Gastroesophageal sphincter (tissue), 4 donors: ENCODE measurements at regions not wholly inside any gene's neighbourhood (a gene's known extent, or its start where the extent isn't known, plus 50 kb on each side); places are given as distances from the start of the nearest gene placed in this dataset.

ENCODE experiments used
- ATAC-seq: fragments of 150-250 bp; one replicate; pipeline ENCODE4 v1.9.1; 2016; ENCODE audit warnings: mild to moderate bottlenecking, moderate library complexity
- H3K27ac ChIP-seq, 4 donors: fragments of 200-600 bp; sonication (generic) in 3 of 4; 1 replicate in 3 of 4; 2 replicates in 1 of 4; pipeline ENCODE4 v1.5.1; 2016 to 2019
- H3K27me3 ChIP-seq: fragments of 200-600 bp; sonication (generic); one replicate; pipeline ENCODE4 v1.5.1; 2019
- H3K36me3 ChIP-seq, 2 donors: fragments of 200-600 bp; sonication (generic); one replicate each; pipeline ENCODE4 v1.5.1; 2019; ENCODE audit warnings: control low read depth in 1 of 2
- H3K4me1 ChIP-seq, 3 donors: fragments of 200-600 bp; sonication (generic); 1 replicate in 2 of 3; 2 replicates in 1 of 3; pipeline ENCODE4 v1.5.1; 2016 to 2019; ENCODE audit warnings: control low read depth in 2 of 3
- H3K4me3 ChIP-seq, 2 donors: fragments of 200-600 bp; sonication (generic); one replicate each; pipeline ENCODE4 v1.5.1; 2019; ENCODE audit warnings: mild to moderate bottlenecking in 1 of 2, moderate library complexity in 1 of 2
- H3K9me3 ChIP-seq, 3 donors: fragments of 200-600 bp; sonication (generic); one replicate each; pipeline ENCODE4 v1.5.1; 2017 to 2019; ENCODE audit warnings: control low read depth in 2 of 3
- CTCF ChIP-seq, 4 experiments: fragments of 200-600 bp in 2 of 4; fragments of 450-650 bp in 2 of 4; sonication (generic) in 1 of 4; IDR thresholded peaks; one replicate each; pipeline ENCODE4 v1.5.1; 2017 to 2019; ENCODE audit warnings: antibody characterized with exemption in 4 of 4, mild to moderate bottlenecking in 2 of 4, moderate library complexity in 2 of 4
- EP300 ChIP-seq: sonication (generic); formaldehyde crosslinking; IDR thresholded peaks from one replicate; pipeline ENCODE4 v1.6.1; 2017; ENCODE audit warnings: antibody characterized with exemption, mild to moderate bottlenecking
- POLR2A ChIP-seq, 2 donors: fragments of 450-650 bp; IDR thresholded peaks; one replicate each; pipeline ENCODE4 v1.6.1; 2017; ENCODE audit warnings: antibody characterized with exemption in 2 of 2, mild to moderate bottlenecking in 2 of 2, moderate library complexity in 1 of 2
- POLR2AphosphoS5 ChIP-seq: sonication (generic); formaldehyde crosslinking; IDR thresholded peaks from one replicate; pipeline ENCODE4 v1.6.1; 2017; ENCODE audit warnings: antibody characterized with exemption
- WGBS, 2 donors: methylation state at CpG; one replicate each; pipeline ENCODE4 v1.1.5; 2018; ENCODE audit warnings: low coverage in 1 of 2; 5-methylcytosine and 5-hydroxymethylcytosine counted together

- no peak overlapping the region for H3K4me3 ChIP-seq
- ATAC-seq = no peak
- H3K4me1 ChIP-seq = no peaks in the 10 kb centered on the region
- no peaks in the 10 kb centered on the region for H3K27me3 ChIP-seq
- H3K9me3 ChIP-seq = no peaks in the 10 kb centered on the region
- H3K27ac ChIP-seq = no peak overlapping the region
- WGBS, 2 donors = 38 to 42% methylated on average over 1 of the region's 1 CpG
- no peak for TF ChIP-seq POLR2AphosphoS5
- TF ChIP-seq POLR2A (IDR thresholded peaks at IDR 0.05) = no peak
- TF ChIP-seq EP300 = no peak
- TF ChIP-seq CTCF (IDR thresholded peaks at IDR 0.05) = no peak
- no peaks in the 10 kb centered on the region for H3K36me3 ChIP-seq
These were observed 1194.3 kb upstream of the CELF2 start for GRCh38 chr10:9823268-9823930.

- 76 to 94% methylated on average over 4 to 5 of the region's 5 CpGs for WGBS, 2 donors
- TF ChIP-seq POLR2A (IDR thresholded peaks at IDR 0.05) (no peak), CTCF (IDR thresholded peaks at IDR 0.05) (no peak), POLR2AphosphoS5 (no peak), EP300 (no peak)
- no peak overlapping the region for H3K4me3 ChIP-seq
- H3K9me3 ChIP-seq = no peaks in the 10 kb centered on the region
- ATAC-seq = no peak
- no peak overlapping the region for H3K27ac ChIP-seq
- no peaks in the 10 kb centered on the region for H3K36me3 ChIP-seq
- H3K4me1 ChIP-seq = no peaks in the 10 kb centered on the region
- no peaks in the 10 kb centered on the region for H3K27me3 ChIP-seq
These were observed 1193.0 kb upstream of the CELF2 start for GRCh38 chr10:9824631-9825071.

- Histone ChIP-seq H3K4me1 (no peaks in the 10 kb centered on the region), H3K27ac (no peak overlapping the region), H3K4me3 (no peak overlapping the region), H3K9me3 (no peaks in the 10 kb centered on the region), H3K27me3 (no peaks in the 10 kb centered on the region), H3K36me3 (no peaks in the 10 kb centered on the region)
- ATAC-seq = no peak
- TF ChIP-seq EP300 (no peak), POLR2A (IDR thresholded peaks at IDR 0.05) (no peak), CTCF (IDR thresholded peaks at IDR 0.05) (no peak), POLR2AphosphoS5 (no peak)
- WGBS, 2 donors = 92 to 93% methylated on average over 8 of the region's 8 CpGs
These were observed 1192.1 kb upstream of the CELF2 start for GRCh38 chr10:9825491-9826018.

- H3K4me1 ChIP-seq = no peaks in the 10 kb centered on the region
- ATAC-seq = no peak
- WGBS, 2 donors = 88 to 89% methylated on average over 4 of the region's 4 CpGs
These were observed 1189.6 kb upstream of the CELF2 start for GRCh38 chr10:9828110-9828509.

More at GRCh38 chr10:9828110-9828509, 1189.6 kb upstream of the CELF2 start:
- H3K4me3 ChIP-seq = no peak overlapping the region
- TF ChIP-seq CTCF (IDR thresholded peaks at IDR 0.05) (no peak), POLR2AphosphoS5 (no peak), POLR2A (IDR thresholded peaks at IDR 0.05) (no peak), EP300 (no peak)
- H3K27ac ChIP-seq = no peak overlapping the region
- no peaks in the 10 kb centered on the region for H3K36me3 ChIP-seq
- no peaks in the 10 kb centered on the region for H3K9me3 ChIP-seq
- H3K27me3 ChIP-seq = no peaks in the 10 kb centered on the region
